NCI-H460 (cell line): ENCODE measurements at regions not wholly inside any gene's neighbourhood (a gene's known extent, or its start where the extent isn't known, plus 50 kb on each side); places are given as distances from the start of the nearest gene placed in this dataset.
"Not testable (repeated sequence)": the region's sequence is repeated elsewhere in the genome, so short reads cannot be mapped to it uniquely, and the experiment has no call there.

ENCODE experiments used
- DNase-seq: peaks from one replicate; pipeline ENCODE4 v3.0.0-alpha.2; 2016; ENCODE audit warnings: low read depth; ENCODE audit errors: extremely low read depth

DNA sequence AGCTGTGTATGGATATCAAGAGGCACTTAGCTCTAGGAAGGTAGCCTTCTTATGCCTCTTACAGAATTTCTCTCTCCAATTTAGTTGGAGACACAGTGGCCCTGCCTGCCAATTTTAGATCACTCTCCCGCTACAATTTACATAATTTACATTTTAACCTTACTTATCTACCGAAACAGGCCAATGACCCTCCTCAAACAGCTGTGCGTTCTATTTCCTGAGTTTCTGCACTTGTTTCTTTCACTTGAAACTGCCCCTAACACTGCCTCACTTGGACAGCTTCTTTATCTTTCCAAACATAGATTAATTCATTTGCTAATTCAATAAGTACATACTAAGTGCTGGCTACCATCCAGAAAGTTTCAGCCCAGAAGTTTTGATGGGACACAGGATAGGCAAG lies 52.9 kb upstream of the HDDC2 start:
- no peak for DNase-seq

DNA sequence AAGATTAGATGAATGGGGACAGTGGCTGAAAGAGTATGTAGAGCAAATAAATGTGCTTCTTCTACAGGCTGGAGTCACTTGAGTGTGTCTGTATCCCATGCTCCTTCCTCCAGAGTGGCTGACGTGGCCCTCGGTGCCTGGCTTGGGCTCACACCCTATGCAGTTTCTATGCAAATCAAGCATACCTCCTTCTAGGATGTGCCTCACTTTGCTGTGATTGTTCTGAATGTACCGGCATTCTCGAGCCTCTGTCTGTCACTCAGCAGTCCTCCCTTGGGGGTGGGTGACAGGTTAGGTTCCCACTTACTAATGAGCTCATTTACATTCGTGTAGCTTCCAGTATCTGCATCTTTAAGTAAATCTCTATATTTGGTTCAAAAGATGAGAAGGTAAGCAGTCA lies 55.1 kb upstream of the HDDC2 start:
- DNase-seq: no peak

DNA sequence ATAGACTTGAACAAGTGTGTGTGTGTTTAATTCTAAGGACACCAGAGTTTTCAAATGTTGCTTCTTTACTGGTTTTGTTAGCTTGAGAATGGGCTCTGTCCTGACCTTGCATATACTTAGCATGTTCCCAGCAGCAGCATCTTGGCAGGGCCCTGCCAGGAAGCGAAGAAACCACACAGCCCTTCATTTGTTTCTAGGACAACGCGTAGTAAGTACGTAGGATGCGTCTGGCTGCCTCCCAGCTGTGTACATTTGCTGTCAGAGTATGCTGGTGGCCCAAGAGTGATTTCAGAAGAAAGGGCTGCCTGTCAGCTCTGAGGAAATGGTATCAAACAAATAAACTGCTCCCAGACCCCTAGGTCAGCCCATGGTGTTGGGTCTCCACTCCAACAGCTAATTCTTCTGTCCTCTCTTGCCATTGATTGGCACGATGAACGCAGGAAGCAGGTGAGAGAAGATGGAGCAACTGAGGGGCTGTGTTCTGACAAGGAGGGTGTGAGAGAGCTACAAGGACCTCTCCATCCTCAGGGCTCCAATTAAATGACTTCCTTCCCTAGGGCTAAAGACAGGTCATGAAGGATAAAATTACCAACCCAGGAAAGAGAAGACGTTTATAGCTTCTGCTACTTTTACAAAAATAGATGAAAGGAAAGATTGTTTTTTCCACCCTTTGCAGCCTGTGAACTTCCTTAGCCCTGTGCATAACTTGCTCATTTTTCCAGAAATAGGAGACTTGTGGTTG lies 55.9 kb upstream of the HDDC2 start:
- DNase-seq: no peak

DNA sequence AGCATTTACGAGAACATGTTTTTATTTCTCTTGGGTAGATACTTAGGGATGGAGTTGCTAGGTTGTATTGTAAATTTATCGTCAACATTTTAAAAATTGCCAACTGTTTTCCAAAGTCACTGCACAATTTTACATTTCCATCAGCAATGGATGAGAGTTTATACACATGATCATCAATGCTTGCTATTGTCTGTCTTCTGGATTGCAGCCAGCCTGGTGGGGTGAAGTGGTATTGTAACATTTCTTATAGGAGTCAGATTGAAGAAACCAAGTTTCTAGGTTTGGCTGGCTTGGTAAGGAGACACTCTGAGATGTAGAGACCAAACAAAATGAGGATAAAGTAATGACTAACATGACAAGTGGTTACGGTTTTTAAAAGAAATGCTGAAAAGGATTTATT lies 57.1 kb upstream of the HDDC2 start:
- DNase-seq: no peak

DNA sequence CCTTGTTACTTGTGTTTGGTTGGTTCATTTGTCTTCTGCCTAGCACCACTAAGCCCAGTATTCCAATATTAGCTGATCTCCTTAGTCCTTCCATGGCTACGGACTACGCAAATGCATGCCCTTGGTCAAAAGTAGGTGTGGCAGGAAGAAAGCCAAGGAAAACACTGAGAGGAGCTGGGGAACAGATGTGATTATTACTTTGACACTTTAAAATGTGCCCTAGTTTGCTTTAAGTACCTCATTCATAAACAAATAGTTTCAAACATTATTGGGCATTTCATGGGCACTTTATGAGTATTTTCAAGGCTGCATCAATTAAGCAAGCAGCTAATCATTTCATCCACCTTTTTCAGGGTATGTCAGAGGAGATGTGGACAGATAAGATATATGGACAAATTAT lies 60.1 kb upstream of the HDDC2 start:
- DNase-seq: no peak

DNA sequence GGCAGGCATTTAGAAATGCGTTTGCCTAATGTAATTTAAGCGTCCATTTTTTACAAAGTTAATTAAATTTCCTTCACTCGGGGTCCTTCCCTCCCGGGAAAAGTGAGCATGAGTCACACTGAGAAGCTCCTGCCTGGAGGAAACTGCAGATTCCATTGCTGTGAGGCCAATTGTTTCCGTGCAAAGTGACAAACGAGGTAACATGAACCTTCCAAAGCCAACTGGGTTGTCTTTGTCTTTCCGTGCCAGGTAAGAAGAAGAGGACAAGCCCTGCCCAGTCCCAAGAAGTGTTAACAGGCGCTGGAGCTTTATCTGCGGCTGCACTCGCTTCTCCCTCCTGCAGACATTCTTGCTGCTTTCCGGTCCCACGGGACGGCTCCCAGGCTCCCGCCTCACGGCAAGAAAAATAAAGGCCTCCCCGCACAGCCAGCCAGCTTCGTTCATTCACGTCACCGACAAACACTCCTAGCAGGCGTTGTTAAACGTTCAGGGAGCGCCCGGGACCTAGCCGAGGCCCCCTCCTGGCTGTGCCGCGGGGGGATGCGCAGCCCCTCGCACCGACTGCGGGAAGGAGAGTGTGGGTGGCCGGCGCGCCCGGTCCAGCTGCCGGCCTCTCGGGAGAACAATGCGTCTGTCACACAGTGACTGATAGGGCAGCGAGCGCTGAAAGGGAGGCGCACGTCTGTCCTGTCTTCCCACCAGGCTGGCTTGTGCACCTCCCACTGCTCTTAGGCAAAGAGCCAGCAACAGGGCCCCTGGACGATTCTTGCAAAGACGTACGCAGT lies 61.5 kb upstream of the HDDC2 start:
- DNase-seq: peak; percentile 3

DNA sequence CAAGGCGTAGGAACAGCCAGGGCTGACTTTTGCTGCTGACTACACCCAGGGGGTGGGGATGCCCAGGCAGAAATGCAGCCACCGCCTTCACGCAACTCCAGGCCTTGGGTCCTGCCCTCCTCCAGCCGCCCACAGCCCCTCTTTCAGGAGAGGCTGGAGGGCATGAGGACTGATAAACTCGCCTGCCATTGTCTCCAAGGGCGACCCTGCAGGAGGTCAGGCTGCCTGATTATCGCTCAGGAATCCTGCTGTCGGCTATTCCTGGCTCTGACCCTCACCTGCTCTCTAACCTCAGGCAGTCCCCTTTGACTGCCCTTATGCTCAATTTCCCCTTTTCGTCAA lies 62.0 kb upstream of the HDDC2 start:
- no peak for DNase-seq

DNA sequence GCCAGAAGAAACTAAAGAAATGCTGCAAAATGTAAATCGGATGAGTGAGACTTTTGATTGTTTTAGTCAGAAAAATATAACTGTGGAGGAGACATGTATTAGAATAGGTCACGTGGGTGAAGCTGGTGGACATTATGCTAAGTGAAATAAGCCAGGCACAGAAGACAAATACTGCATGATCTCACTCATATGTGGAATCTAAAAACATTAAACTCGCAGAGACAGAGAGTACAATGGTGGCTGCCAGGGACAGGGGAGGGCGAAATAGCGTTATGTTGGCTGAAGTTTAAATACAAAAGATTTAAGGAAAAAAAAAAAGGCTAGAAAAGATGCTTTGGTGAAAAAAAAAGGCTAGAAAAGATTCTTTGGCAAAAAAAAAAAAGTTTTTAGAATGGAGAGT lies 63.5 kb upstream of the HDDC2 start:
- no peak for DNase-seq

DNA sequence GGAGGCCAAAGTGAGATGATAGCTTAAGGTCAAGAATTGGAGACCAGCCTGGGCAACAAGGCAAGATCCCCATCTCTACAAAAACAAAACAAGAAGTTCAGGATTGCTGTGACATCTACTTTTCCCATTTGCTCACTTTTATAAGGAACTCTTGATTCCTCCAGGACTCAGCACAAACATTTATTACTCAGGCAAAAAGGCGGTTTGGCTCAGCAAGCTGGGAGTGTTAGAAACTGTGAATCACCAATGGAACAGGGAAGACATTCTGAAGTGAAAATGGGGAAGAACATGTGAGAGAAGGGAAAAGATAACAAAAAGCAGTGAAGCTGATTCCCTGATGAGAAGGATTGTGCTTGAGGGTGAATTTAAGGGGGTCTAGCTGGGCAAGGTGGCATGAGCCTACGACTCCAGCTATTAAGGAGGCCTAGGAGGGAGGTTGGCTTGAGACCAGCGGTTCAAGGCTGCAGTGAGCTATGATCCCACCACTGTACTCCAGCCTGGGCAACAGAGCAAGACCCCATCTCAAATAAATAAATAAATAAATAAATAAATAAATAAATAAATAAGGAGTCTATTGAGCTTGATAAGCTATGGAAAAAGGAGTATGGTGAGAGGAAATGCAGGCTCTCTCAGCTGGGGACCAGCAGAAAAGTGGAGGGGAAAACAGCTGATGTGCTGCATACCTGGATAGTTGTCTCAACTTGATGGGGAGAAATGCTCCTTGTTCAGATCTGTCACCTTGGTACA lies 65.4 kb upstream of the HDDC2 start:
- no peak for DNase-seq

DNA sequence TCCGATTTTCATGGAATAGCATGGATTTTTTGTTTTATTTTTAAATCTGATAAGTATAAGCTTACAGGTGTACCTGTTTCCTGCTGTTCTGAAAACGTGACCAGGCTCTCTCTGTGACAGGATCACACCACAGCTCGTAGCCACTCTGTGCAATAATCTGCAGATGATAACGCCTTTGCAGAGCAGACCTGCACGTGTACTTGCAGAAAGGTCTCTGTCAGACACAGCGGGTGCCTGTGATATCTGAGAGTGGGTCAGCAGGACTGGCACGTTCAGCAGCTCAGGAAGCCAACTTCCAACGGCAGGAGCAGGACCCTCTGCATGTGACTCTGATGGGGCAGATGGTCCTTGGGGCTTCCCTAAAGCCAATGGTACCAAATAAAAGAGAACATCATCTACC lies 68.6 kb upstream of the HDDC2 start:
- no peak for DNase-seq

DNA sequence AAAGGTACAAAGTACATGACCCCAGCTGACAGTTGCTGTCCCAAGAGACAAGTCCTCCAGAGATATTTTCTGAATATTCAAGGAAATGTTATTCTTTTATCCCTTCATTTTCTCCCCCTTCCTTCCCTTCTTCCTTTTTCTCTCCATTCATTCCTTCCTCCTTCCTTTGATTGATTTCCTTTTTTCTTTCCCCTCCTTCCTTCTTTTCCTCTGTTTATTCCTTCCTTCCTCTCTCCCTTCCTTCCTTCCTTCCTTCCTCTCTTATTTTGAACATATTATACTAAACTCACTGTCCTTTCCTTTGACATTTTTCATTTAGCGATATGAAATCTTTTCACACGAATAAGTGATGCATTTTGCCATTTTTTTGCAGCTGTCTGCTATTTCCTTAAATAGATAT lies 73.2 kb upstream of the HDDC2 start:
- DNase-seq: no peak

DNA sequence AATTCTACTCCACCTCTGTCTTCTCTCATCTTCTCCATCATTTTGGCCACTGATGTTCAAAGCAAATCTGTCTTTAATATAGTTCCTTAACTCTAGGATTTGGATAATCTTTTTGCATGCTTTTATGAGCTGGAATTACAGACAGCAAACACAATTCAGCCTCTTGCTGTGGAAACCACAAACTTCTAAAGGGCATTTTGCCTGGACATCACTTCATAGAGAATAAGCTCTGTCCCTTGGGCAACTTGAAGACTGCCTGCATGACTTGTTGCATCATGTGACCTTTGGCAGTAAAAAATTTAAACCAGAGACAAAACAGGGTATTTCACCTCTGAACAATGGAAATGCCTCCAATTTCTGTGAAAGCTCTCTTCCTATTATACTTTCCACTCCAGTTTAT lies 74.1 kb upstream of the HDDC2 start:
- DNase-seq: no peak

DNA sequence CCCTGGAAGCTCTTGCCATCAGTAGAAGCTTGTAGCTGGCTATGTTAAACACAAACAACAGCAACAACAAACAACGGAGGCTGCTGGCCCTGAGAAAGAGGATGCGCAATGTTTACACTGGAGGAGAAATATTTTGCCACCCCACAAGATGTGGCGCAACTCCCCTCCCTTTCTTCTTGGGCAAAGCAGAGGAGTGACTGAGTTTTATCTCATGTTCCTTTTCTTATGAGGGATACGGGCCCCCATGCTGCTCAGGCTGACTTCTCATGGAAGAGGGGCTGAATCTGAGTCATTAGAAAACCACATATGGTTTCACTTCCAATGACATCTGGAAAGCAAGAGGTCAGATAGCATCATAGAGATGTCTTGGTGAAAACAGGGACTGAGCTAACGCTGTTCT lies 75.9 kb upstream of the HDDC2 start:
- no peak for DNase-seq

DNA sequence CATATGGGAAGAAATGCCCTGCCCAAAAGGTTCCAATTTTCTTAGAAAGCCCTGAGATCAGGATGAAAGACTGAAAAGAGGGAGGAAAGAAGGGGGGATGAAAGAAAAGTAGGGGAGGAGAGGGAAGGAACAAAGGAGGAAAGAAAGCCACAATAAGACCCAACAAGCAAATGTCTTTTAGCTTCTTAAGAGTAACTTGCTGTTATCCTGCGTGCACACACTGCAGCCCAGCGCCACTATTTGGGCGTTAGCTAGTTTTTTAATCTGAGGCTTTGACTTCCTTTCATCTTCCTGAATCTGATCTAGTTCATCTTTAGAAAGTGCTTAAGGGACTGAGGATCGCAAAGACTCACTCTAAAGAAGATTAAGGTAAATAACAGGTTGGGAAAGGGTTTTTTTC lies 77.4 kb upstream of the HDDC2 start:
- DNase-seq: no peak

DNA sequence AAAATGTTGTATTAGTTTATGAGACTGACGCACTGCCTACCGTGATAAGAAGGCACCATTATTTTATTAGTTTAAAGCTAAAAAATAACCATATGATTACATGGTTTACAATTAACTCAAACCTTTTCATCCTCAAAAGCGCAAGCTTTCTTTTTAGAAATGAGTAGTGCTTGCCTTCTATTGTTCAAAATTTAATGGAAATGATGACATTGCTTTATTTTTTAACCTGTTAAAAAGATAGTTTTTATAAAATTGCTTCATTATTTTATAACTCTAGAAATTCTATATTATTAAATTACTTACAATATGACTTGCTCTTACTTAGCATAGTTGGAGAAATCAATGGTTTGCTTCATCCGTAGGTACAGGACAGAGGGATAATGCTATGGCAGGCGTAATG lies 78.7 kb upstream of the HDDC2 start:
- DNase-seq: no peak

DNA sequence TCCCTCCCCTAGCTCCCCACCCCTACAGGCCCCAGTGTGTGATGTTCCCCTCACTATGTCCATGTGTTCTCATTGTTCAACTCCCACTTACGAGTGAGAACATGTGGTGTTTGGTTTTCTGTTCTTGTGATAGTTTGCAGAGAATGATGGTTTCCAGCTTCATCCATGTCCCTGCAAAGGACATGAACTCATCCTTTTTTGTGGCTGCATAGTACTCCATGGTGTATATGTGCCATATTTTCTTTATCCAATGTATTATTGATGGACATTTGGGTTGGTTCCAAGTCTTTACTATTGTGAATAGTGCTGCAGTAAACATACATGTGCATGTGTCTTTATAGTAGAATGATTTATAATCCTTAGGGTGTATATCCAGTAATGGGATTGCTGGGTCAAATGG lies 84.6 kb upstream of the HDDC2 start:
- DNase-seq: not testable (repeated sequence)

DNA sequence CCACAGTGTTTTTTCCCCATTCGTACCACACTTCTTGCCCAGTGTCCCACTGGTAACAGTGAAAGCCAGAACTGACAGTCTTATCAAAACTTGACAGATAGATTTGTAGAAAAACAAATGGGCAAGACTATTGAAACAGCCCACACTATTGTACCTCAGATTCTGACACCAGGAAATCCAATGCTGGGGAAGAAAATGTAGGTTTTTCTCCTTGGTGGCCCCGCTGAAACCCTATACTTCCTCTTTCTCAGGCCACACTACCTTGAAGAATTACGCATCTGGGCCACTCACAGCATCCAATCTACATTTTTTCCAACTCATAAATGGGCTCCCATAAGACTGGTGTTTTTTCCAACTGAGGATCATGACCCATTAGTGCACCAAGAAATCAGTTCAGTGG lies 90.9 kb upstream of the HDDC2 start:
- no peak for DNase-seq

DNA sequence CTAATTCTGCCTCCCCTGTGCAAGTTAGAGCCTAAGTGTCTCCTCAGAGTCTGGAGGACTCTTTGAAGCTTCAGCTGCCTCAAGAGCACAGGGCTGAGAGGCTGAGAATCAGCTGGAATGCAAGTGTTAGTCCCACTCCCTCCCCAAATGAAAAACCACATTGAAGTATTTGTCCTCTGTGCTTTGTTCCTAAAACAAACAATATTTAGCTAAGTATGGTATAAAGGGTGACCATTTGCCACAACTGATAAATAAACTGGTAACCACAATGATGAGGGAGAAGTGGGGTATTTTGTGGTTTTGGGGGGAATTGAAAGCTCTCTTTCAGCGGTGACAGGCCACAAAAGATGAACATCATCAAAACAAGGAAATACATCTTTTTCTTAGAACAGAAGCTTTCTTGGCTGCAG lies 91.7 kb upstream of the HDDC2 start:
- DNase-seq: no peak

DNA sequence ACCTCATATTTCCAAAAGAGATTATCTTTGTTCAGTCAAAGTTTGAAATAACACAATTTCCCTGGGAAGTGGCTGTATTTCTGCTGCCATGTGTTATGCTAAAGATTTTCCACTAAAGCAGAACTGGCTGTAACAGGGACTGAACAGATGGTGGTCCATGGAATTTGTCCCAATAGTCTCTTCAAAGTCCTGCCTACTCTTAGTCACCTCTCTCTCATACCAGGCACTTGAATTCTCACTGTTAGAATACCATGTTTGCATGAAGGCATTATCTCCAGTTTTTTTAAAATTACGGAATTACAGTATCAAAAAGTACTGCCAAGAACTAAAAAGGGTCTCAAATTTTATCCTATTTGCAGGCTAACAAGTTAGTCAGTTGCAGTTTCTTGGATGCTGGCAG lies 105.0 kb upstream of the HDDC2 start:
- DNase-seq: no peak

DNA sequence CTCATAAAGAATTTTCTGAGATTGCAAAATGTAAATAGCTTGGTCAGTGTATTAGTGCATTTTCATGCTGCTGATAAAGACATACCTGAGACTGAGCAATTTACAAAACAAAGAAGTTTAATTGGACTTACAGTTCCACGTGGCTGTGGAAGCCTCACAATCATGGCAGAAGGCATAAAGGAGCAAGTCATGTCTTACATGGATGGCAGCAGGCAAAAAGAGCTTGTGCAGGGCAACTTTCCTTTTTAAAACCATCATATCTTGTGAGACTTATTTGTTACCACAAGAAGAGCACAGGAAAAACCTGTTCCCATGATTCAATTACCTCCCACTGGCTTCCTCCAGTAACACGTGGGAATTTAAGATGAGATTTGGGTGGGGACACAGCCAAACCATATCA lies 112.7 kb upstream of the HDDC2 start:
- DNase-seq: no peak

DNA sequence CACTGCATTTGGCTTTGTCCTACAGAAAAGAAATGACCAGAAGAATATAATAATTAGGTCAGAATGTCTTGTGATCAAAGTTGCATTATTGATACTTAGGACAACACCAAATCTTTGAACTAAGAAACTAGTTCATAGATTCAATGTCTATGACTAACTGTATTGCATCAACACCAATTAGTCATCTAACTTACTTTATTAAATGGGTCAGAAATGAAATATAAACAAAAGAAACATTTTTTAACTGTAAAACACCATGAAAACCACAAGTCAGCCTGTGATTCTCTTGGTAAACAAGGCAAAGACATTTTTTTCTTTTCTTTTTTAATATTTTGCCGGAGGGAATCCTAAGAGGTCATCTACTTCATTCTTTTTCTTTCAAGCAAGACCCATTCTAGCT lies 114.1 kb upstream of the HDDC2 start:
- no peak for DNase-seq

DNA sequence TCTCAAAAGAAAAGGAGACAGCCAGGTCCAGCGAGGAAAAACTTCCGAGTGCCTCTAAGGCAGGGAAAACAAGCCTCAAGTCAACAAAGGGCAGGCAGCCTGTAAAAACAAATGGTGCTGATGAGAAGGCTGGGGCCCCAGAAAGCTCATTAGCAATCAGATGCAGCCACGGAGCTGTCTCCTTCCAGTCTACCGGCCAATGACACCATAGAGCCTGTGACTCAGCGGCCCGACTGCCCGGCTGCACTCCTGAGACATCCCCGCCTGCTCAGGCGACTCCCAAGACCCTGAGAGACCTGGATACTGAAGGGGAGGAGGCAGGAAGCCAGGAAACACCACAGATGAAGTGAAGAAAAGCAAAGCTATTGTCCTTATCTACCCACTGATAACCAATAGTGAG lies 120.1 kb upstream of the HDDC2 start:
- DNase-seq: no peak
